Activated T-helper 17 cell treated with anti-CD3 and anti-CD28 coated beads, Interleukin-2, amount 50 U/mL, for 72 hours (primary cell): ENCODE measurements at regions not wholly inside any gene's neighbourhood (a gene's known extent, or its start where the extent isn't known, plus 50 kb on each side); places are given as distances from the start of the nearest gene placed in this dataset.

Experiments used
- ATAC-seq: fragments of 150-1000 bp; cut with Tn5 transposase; replicated peaks from 2 replicates; pipeline ENCODE4 v1.10.0; 2021; ENCODE audit warnings: mild to moderate bottlenecking, moderate library complexity
- H3K27ac Mint-ChIP-seq: one replicate; pipeline ENCODE4 v1.8.0; 2022; ENCODE audit warnings: mixed read lengths
- H3K27me3 Mint-ChIP-seq: one replicate; pipeline ENCODE4 v1.8.0; 2022; ENCODE audit warnings: mixed read lengths
- H3K36me3 Mint-ChIP-seq: one replicate; pipeline ENCODE4 v1.8.0; 2022; ENCODE audit warnings: low read depth, mild to moderate bottlenecking, mixed read lengths
- H3K4me1 Mint-ChIP-seq: one replicate; pipeline ENCODE4 v1.8.0; 2022; ENCODE audit warnings: mixed read lengths
- H3K4me3 Mint-ChIP-seq: one replicate; pipeline ENCODE4 v1.8.0; 2022; ENCODE audit warnings: mild to moderate bottlenecking, mixed read lengths
- H3K9me3 Mint-ChIP-seq: one replicate; pipeline ENCODE4 v1.8.0; 2022; ENCODE audit warnings: mixed read lengths

DNA sequence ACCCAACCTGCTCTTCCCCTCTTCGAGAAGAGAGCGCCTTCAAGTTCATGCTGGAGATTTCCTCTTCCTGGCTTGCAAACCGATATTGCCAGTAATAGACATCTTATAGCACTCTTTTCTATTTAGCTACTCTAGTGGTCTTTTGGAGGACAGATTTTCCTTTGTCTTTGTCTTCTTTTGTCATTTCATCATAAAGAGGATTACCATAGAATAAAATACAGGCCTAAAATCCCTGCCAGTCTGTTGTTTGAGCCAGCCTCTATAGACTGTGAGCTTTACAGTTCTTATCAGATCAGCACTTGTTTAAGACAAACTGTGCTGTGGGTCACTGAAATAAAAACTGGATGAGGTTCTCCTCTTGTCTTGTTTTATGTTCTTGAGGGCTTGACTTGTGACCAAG, 802.8 kb downstream of the NR2F1-AS1 start:
- Mint-ChIP-seq H3K36me3 (no peaks in the 10 kb centered on the region), H3K27ac (no peak overlapping the region), H3K4me1 (no peaks in the 10 kb centered on the region), H3K4me3 (no peak overlapping the region), H3K27me3 (no peaks in the 10 kb centered on the region), H3K9me3 (no peaks in the 10 kb centered on the region)
- no peak for ATAC-seq

DNA sequence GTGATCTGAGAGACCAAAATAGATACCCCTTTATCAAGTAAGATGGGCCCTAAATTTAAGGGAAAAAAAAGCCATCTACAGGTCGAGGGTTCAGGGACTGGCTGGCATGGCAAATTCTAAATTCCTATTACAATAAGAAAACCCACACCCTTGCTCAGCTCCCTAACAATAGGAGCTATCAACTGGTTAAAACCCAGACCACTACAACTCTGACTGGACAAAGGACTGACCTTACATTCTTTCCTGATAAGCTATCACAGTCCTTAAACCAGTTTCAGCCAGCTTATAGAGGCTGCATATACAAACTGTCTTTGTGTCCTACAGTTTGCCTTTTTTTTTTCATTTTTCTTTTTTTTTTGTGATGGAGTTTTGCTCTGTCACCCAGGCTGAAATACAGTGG, 803.6 kb downstream of the NR2F1-AS1 start:
- no peak overlapping the region for H3K27ac Mint-ChIP-seq
- no peaks in the 10 kb centered on the region for H3K4me1 Mint-ChIP-seq

DNA sequence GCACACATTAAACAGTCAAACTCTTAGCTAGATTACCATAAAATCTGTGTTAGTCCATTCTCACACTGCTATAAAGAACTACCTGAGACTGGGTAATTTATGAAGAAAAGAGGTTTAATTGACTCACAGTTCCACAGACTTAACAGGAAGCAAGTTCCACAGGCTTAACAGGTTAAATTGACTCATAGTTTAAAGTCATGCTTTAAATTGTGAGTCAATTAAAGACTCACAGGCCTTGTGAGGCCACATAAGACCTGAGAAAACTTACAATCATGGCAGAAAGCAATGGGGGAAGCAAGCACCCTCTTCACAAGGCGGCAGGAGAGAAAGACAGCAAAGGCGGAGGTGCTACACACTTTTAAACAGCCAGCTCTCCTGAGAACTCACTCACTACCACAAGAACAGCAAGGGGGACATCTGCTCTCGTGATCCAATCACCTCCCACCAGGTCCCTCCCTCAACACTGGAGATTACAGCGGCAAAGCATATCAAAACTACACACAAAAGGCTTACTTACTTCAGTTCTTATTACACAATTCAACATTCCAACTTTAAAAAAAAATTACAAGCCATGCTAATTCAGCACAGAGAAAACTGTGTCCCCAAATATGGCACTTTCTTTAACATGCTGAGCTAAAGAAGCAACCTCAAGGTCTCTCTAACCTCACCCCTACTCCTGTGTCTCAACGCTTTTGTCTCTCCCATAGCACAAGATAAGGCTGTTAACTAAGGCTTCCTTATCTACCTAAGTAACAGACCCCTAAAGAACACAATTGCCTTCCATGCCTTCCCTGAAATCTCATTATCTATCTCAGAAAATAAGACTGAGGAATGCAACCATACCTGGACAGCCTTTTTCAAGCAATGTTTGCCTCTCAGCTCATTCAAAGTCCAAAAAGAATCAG, 805.1 kb downstream of the NR2F1-AS1 start:
- Mint-ChIP-seq H3K36me3 (no peaks in the 10 kb centered on the region), H3K4me1 (no peaks in the 10 kb centered on the region), H3K4me3 (no peak overlapping the region), H3K27me3 (no peaks in the 10 kb centered on the region), H3K9me3 (no peaks in the 10 kb centered on the region), H3K27ac (no peak overlapping the region)
- ATAC-seq = no peak

More for the DNA sequence above, 803.6 kb downstream of the NR2F1-AS1 start:
- Mint-ChIP-seq H3K9me3 (no peaks in the 10 kb centered on the region), H3K36me3 (no peaks in the 10 kb centered on the region), H3K27me3 (no peaks in the 10 kb centered on the region), H3K4me3 (no peak overlapping the region)
- ATAC-seq = no peak

DNA sequence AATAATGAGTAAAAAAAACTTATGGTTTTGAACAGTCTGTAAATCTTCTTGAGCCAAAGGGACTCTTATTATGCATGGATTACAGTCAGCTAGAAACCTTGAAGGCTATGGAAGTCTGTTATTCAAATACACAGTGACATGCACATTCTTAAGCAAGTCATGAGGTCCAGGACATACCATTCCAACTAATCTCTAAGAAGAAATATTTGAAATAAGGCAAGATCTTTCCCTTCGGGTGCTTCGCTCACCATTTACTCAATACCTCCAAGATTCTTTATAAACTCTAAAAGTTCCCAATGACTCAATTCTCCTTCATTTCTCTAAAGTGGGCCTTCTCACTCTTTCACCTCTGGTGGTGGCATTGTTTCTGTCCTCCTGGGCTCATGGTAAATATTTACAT, 811.0 kb downstream of the NR2F1-AS1 start:
- no peak overlapping the region for H3K27ac Mint-ChIP-seq
- no peak for ATAC-seq
- H3K36me3 Mint-ChIP-seq = no peaks in the 10 kb centered on the region
- no peaks in the 10 kb centered on the region for H3K4me1 Mint-ChIP-seq
- H3K9me3 Mint-ChIP-seq = no peaks in the 10 kb centered on the region
- H3K27me3 Mint-ChIP-seq = no peaks in the 10 kb centered on the region
- no peak overlapping the region for H3K4me3 Mint-ChIP-seq

DNA sequence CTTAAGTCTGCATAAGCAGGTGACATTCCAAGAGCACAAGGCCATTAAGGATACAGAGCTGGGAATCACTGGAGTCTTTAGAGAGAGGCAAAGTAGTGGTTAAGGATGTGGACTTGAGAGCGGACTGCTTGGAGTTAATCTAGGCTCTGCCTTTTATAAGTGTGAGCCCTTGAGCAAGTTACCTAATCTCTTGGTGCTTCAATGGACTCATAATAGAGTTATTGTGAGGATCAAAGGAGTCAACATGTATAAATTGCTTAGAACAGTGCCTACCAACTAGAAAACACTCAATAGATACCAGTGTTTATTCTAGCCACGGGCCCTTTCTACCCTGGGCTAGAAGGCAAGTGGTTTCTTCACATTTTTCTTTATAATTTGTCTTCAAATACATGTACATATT, 819.4 kb downstream of the NR2F1-AS1 start:
- H3K27me3 Mint-ChIP-seq = no peaks in the 10 kb centered on the region
- H3K36me3 Mint-ChIP-seq = no peaks in the 10 kb centered on the region
- H3K4me1 Mint-ChIP-seq = no peaks in the 10 kb centered on the region
- ATAC-seq = no peak
- no peak overlapping the region for H3K4me3 Mint-ChIP-seq
- H3K9me3 Mint-ChIP-seq = no peaks in the 10 kb centered on the region
- H3K27ac Mint-ChIP-seq = no peak overlapping the region

DNA sequence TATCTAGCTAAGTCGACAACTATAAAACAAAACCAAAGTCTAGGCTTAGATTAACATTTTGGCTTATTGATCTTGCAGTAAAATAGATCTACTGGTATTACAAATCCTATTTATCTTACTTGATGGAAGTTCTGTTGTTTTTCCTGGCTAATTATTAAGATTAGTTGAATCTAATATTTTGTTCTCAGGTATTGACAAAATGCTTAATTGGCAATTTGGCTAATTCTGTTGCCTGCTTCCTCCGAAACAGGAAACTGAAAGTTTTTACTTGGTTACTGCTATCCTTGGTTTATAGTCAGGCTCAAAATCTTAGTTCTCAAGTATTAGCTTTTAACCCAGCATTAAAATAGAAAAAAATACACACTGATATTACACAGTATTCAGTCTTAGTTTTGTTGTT, 820.5 kb downstream of the NR2F1-AS1 start:
- ATAC-seq = no peak
- no peaks in the 10 kb centered on the region for H3K36me3 Mint-ChIP-seq
- no peaks in the 10 kb centered on the region for H3K9me3 Mint-ChIP-seq
- no peak overlapping the region for H3K27ac Mint-ChIP-seq
- H3K4me3 Mint-ChIP-seq = no peak overlapping the region
- no peaks in the 10 kb centered on the region for H3K27me3 Mint-ChIP-seq
- no peaks in the 10 kb centered on the region for H3K4me1 Mint-ChIP-seq

DNA sequence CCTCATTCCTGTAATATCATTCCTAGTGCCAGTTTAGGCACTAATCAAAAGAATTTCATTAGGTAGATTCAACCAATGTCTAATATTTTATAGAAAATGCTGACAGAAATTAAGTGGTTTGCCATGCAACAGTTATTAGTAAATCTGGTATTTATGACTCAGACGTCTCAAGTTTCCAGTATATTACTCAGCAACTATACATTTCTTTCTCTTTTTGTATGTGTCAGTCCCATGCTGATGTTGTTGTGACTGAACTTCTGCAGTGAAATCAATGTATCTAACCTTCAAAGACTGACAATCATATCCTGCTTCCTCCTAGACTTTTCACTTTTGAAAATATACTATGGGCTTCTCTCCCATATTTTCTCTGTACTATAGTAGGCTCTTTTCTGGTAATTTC, 822.5 kb downstream of the NR2F1-AS1 start:
- Mint-ChIP-seq H3K36me3 (no peaks in the 10 kb centered on the region), H3K27me3 (no peaks in the 10 kb centered on the region), H3K4me1 (no peaks in the 10 kb centered on the region), H3K4me3 (no peak overlapping the region), H3K27ac (no peak overlapping the region), H3K9me3 (no peaks in the 10 kb centered on the region)
- ATAC-seq = no peak

DNA sequence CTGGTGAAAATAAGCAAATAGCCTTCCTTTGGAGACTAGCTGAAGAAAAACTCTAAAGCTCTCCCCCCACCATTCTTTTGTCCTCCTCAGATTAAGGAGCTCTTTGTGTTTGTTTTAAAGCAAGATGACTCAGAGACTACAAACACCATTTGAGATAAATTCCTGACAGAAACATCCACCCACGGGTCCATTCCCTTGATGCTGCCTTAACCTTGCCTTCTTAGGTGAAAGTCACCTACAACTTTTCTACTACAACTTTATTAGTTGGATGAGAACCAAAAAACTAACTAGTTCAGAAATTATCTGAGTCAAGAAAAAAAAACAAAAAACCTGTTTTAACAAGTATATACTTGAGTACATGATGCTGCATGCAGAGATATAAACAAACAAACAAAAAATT, 831.1 kb downstream of the NR2F1-AS1 start:
- H3K27ac Mint-ChIP-seq = no peak overlapping the region
- H3K4me3 Mint-ChIP-seq = no peak overlapping the region
- H3K36me3 Mint-ChIP-seq = no peaks in the 10 kb centered on the region
- no peaks in the 10 kb centered on the region for H3K4me1 Mint-ChIP-seq
- no peaks in the 10 kb centered on the region for H3K27me3 Mint-ChIP-seq
- H3K9me3 Mint-ChIP-seq = peaks cover 4% of the 10 kb centered on the region
- ATAC-seq = no peak

DNA sequence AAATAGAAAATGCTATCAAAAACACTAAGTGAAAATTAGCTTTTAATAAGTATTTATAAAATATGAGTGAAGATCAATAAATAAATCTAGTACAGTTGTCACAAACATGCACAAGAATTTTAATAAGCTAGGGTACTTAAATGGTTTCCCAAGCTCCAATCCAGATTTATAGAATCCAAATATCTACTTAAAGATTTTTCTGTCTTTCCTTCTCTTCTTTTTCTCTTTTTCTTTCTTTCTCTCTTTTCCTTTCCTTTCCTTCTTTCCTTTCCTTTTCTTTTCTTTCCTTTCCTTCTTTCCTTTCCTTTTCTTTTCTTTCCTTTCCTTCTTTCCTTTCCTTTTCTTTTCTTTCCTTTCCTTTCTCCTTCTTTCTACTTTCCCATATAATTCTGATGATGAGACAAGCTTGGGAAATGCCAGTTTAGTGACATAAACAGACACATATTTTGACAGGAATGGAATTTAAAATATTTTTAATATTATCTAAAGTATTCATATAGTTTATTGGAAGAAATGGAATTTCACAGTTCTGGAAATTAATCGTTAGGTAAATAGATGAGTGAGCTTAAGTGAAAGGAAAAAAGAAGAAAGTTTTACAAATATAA, 832.8 kb downstream of the NR2F1-AS1 start:
- Mint-ChIP-seq H3K9me3 (peaks cover 4% of the 10 kb centered on the region), H3K27ac (no peak overlapping the region), H3K27me3 (no peaks in the 10 kb centered on the region), H3K36me3 (no peaks in the 10 kb centered on the region), H3K4me3 (no peak overlapping the region), H3K4me1 (no peaks in the 10 kb centered on the region)
- ATAC-seq = no peak

DNA sequence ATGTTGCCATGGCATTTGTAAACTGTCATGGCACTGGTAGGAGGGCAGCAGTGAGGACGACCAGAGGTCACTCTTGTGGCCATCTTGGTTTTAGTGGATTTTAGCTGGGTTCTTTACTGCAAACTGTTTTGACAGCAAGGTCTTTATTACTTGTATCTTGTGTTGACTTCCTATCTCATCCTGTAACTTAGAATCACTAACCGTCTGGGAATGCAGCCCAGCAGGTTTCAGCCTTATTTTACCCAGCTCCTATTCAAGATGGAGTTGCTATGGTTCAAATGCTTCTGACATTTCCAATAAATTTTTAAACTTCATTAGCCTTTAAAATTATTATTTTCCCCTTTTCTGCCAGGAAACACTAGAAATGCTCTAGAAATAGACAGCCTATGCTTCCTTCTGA, 839.1 kb downstream of the NR2F1-AS1 start:
- H3K27me3 Mint-ChIP-seq = no peaks in the 10 kb centered on the region
- no peak for ATAC-seq
- H3K4me3 Mint-ChIP-seq = no peak overlapping the region
- no peaks in the 10 kb centered on the region for H3K36me3 Mint-ChIP-seq
- peaks cover 4% of the 10 kb centered on the region for H3K9me3 Mint-ChIP-seq
- no peak overlapping the region for H3K27ac Mint-ChIP-seq
- no peaks in the 10 kb centered on the region for H3K4me1 Mint-ChIP-seq

DNA sequence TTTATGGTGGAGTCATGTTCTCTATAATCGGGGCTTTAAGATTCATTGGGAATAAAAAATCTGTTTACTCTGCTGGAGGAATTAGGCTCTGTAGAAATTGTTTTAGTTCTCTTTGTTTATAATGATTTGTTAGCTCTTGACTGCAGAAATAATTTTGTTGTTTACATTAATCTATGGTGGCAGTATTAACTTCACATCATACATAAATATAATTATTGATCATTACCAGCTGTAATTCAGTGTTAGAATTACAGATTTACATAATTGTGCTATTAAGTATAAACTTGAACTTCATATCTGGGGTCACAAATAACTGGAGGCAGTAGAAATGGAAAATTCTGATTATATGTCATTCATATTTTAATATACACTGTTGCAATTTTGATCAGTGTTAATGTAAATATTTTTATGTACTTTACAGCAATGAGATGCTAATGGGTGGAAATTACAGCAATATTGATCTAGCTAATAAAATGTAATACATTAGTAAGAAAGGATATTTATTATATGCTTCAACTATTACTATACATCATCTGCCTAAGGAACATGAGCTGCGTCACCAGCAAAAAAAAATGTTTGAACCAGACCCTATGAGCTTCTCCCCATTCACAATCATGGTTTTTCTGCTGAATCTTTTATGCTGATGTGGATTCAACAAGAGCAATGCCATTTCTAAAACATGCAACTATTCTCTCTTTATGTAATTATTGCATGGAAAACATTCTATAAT, 846.6 kb downstream of the NR2F1-AS1 start:
- peaks cover 5% of the 10 kb centered on the region for H3K9me3 Mint-ChIP-seq
- no peak overlapping the region for H3K4me3 Mint-ChIP-seq
- no peaks in the 10 kb centered on the region for H3K4me1 Mint-ChIP-seq
- H3K27ac Mint-ChIP-seq = no peak overlapping the region
- no peak for ATAC-seq
- no peaks in the 10 kb centered on the region for H3K36me3 Mint-ChIP-seq
- no peaks in the 10 kb centered on the region for H3K27me3 Mint-ChIP-seq

DNA sequence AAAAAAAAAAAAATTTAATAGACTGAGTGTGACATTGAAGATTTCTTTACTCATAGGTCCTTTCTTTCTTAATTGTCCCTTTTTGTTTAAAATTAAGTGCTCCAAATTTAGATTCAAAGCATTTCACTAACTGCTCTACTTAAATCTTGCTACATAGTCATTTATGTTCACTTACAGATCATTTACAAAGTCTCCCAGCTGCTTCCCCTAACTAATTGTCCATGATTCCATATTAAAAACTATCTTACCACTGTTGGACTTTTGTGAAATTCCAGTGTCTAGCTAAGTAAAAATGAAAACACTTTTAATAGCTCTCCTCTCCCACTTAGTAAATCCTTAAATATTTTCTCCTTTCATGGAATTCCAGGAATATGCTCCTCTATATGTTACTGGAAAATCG, 850.5 kb downstream of the NR2F1-AS1 start:
- H3K9me3 Mint-ChIP-seq = no peaks in the 10 kb centered on the region
- no peaks in the 10 kb centered on the region for H3K36me3 Mint-ChIP-seq
- no peak overlapping the region for H3K27ac Mint-ChIP-seq
- H3K27me3 Mint-ChIP-seq = no peaks in the 10 kb centered on the region
- no peak overlapping the region for H3K4me3 Mint-ChIP-seq
- H3K4me1 Mint-ChIP-seq = no peaks in the 10 kb centered on the region
- no peak for ATAC-seq

DNA sequence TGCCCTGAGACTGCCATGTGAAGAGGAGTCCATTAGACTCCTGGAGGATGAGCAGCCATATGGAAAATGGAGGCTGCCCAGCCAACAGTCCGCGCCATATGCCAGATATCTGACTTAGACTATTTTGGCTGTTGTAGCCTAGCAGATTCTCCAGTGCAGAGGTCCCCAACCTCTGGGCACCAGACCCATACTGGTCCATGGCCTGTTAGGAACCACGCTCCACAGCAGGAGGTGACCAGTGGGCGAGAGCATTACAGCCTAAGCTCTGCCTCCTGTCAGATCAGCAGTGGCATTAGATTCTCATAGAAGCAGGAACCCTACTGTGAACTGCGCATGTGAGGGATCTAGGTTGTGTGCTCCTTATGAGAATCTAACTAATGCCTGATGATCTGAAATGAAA, 851.9 kb downstream of the NR2F1-AS1 start:
- ATAC-seq = no peak
- H3K4me1 Mint-ChIP-seq = no peaks in the 10 kb centered on the region
- H3K9me3 Mint-ChIP-seq = no peaks in the 10 kb centered on the region
- H3K4me3 Mint-ChIP-seq = no peak overlapping the region
- no peak overlapping the region for H3K27ac Mint-ChIP-seq
- H3K36me3 Mint-ChIP-seq = no peaks in the 10 kb centered on the region
- no peaks in the 10 kb centered on the region for H3K27me3 Mint-ChIP-seq

DNA sequence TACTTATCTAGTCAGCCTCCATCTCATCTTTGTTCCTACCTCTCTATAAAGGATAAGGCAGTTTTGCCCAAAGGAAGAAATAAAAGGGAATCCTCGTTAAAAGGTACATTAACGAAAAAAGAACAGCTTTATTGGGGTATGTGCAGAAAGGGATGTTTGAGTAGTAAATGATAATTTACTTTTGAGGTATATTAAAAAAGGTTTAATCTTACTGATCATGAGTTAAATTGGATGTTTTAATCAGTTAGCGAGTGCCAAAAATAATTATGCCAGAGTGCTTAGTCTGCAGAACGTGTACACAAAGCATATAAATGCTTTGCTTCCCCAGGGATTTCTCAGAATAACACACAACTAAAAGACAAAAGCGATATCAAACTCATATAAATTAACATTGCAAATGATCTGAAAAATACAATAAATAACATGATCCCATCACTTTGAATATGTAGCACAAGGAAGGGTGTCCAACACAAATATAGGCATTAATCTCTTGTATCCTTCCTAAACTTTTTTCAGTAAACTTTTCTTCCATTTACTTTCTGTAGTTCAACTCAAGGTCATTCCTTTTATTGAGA, 865.0 kb downstream of the NR2F1-AS1 start:
- no peak overlapping the region for H3K27ac Mint-ChIP-seq
- no peaks in the 10 kb centered on the region for H3K36me3 Mint-ChIP-seq
- no peaks in the 10 kb centered on the region for H3K9me3 Mint-ChIP-seq
- H3K4me1 Mint-ChIP-seq = no peaks in the 10 kb centered on the region
- no peak for ATAC-seq
- no peaks in the 10 kb centered on the region for H3K27me3 Mint-ChIP-seq
- no peak overlapping the region for H3K4me3 Mint-ChIP-seq

DNA sequence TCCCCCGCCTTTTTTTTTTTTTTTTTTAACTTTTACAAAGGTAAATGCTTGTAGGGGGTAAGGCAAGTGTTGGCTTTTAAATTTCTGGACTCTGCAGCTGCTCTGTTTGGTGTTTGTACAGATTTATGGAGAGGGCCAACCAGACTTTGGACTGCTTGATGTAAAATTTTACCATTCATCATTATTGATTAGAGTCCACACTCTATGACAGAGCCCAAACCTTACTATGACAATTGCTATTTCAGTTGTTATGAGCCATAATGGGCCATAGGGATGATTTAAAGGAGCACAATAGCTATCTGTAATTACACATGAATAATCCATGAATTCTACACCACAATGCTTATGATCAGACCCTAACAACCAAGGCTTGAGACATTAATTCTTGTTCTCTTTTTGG, 867.2 kb downstream of the NR2F1-AS1 start:
- Mint-ChIP-seq H3K27me3 (no peaks in the 10 kb centered on the region), H3K9me3 (no peaks in the 10 kb centered on the region), H3K27ac (no peak overlapping the region), H3K4me1 (no peaks in the 10 kb centered on the region), H3K36me3 (no peaks in the 10 kb centered on the region), H3K4me3 (no peak overlapping the region)
- no peak for ATAC-seq
